NT2/D1 (cell line): ENCODE measurements at regions not wholly inside any gene's neighbourhood (a gene's known extent, or its start where the extent isn't known, plus 50 kb on each side); places are given as distances from the start of the nearest gene placed in this dataset.

Experiments used
- SUZ12 ChIP-seq: IDR thresholded peaks from 2 replicates; pipeline ENCODE4 v1.6.1; 2011; ENCODE audit not compliant: insufficient read length, insufficient read depth; ENCODE audit errors: extremely low read depth
- YY1 ChIP-seq: IDR thresholded peaks from 2 replicates; pipeline ENCODE4 v1.6.1; 2011; ENCODE audit not compliant: insufficient read length, insufficient read depth

DNA sequence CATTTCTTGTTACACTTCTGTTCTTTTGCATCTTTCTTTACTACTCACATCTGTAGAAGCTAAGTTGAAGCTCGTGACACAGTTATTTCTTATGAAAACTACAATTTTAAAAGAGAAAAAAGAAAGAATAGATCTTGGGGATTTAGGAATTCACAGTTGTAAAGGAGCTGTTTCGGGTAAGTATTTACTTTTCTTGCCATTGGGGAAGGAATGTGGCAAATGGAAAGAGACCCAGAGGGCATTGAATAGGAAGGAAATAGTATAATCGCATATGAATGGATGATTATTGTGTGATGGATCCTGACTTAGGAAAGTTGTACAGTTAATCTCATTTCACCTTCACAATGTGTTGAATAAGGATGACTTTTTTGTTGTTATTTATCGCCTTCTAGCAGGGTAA, 914.1 kb upstream of the CDH8 start:
- no peak for TF ChIP-seq YY1
- no peak for TF ChIP-seq SUZ12
